Activated CD4-positive, alpha-beta T cell treated with anti-CD3 and anti-CD28 coated beads, Interleukin-2, amount 50 U/mL, for 4 hours (primary cell): ENCODE measurements at regions not wholly inside any gene's neighbourhood (a gene's known extent, or its start where the extent isn't known, plus 50 kb on each side); places are given as distances from the start of the nearest gene placed in this dataset.
"Not testable (repeated sequence)": the region's sequence is repeated elsewhere in the genome, so short reads cannot be mapped to it uniquely, and the experiment has no call there.

Experiments used
- DNase-seq, 2 experiments: peaks; one replicate each; pipeline ENCODE4 v3.0.0-alpha.2; 2020

DNA sequence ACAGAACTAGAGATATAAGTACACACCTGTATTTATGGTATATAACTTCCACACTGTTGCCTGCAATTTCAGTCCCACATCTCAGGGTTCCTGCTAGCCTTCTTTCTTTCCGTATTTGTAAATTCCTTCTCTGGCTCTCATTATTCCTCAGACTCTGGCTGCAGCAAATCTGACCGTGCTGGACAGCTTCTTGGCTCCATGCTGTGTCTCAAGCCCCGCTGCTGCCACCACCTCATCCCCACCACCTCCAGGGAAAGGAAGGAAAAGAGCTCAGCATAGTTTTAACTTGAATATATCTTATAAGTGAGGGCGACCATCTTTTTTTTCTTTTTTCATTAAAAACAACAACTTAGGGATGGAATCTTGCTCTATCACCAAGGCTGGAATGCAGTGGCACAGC is 155.6 kb upstream of the CXCL13 start:
- no peak for DNase-seq

DNA sequence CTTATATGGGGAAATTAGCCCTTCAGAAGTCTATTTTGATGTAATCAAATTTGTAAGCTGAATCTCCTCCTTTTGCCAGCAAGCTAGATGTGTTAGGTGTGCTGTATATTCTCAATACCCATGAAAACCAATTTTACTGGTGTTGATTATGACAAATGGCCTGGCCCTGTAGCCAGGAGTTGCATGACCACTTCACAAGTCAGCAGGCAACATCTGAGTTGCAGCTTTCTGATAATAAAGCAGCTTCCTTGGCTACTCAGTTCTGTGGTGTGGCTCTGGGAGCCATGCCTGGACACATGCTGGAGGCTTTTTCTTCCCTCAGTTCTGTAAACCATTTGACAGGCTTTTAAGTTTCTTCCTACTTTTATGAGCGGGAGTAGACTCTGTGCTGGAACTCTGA is 154.1 kb upstream of the CXCL13 start:
- no peak for DNase-seq

DNA sequence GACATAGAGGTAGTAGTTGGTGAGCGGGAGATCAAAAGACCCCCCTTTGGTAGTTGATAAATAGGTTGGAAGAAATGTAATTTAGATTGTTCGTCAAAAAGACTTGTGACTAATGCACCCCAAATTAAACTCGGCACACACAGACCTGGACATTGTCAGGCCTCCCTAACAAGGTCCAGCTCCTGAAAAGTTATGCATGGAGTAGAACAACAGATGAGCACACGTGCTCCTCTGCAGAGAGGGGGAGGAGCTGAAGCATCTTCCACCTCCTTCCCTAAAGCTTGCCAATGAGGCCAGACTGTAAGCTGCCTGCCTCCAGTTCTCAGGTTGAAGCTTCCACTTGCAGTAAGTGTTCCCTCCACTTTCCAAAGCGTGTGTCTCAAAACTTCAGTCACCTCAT is 153.5 kb upstream of the CXCL13 start:
- DNase-seq, result not testable (repeated sequence)

DNA sequence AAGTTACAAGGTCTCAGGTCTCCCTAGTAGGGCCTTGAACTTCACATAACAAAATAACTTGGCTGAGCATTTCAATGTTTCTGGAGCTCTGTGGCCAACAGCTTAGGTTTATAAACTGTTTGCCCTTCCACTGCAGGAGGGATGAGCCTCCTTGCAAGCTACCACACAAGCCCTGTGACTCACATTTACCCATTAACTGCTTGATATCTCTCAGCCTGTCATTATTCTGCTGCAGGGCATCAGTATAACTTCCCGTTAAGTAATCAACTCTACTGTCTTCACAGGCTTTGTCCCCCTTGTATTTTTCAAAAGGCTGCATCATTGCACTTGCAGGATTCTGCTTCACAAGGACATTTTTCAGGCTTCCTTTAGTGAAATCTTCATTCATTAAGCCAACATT is 151.7 kb upstream of the CXCL13 start:
- DNase-seq, result no peak

DNA sequence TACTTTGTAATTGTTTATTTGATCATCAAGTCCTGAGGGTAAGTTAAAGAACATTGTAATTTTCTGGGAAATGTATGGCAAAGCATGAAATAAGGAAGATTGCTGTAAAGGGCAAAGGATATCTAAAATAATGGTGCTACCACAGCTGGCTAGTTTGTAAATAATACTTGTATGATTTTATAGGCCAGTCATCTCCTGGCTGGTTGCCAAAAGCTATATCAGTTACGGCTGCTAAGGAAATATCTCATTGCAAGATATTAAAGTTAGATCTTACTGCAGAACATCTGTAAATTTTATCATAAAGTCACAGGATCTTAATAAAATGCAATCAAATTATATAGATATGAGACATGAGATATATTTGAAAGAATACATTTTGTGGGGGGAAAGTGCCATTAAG is 150.8 kb upstream of the CXCL13 start:
- DNase-seq, result no peak

DNA sequence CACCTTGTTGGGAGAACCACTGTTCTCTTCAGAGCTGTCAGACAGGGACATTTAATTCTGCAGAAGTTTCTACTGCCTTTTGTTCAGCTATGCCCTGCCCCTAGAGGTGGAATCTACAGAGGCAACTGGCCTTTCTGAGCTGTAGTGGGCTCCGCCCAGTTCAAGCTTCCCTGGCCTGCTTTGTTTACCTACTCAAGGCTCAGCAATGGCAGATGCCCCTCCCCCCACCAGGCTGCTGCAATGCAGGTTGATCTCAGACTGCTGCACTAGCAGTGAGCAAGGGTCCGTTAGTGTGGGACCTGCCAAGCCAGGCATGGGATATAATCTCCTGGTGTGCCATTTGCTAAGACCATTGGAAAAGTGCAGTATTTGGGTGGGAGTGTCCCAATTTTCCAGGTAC is 141.5 kb upstream of the CXCL13 start:
- not testable (repeated sequence) for DNase-seq

DNA sequence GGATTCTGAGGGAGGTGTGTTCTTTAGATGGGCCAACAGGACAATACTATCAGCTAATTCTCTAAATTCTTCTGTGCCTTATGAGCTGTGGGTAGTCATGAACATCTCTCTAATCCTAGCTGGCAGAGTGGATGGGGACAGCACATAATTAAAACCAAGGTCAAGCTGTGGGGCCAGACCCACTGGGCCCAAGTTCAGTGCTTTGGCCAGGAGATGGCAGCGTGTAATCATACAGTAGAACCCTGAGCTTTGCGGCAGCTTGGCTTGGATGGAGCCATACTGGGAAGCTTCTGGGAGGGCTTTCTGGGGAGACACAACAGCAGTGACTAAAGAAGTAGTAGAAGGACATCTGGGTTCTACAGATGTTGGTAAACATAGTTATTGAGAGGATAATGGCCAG is 140.3 kb upstream of the CXCL13 start:
- no peak for DNase-seq

DNA sequence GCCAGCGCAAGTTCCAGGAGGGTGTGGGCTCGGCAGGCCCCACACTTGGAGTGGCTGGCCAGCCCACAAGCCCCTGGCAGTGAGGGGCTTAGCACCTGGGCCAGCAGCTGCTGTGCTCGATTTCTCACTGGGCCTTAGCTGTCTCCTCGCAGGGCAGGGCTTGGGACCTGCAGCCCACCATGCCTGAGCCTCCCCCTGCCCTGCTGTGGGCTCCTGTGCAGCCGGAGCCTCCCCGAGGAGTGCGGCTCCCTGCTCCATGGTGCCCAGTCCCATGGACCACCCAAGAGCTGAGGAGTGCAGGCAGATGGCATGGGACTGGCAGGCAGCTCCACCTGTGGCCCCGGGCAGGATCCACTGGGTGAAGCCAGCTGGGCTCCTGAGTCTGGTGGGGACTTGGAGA is 139.2 kb upstream of the CXCL13 start:
- DNase-seq, result no peak

DNA sequence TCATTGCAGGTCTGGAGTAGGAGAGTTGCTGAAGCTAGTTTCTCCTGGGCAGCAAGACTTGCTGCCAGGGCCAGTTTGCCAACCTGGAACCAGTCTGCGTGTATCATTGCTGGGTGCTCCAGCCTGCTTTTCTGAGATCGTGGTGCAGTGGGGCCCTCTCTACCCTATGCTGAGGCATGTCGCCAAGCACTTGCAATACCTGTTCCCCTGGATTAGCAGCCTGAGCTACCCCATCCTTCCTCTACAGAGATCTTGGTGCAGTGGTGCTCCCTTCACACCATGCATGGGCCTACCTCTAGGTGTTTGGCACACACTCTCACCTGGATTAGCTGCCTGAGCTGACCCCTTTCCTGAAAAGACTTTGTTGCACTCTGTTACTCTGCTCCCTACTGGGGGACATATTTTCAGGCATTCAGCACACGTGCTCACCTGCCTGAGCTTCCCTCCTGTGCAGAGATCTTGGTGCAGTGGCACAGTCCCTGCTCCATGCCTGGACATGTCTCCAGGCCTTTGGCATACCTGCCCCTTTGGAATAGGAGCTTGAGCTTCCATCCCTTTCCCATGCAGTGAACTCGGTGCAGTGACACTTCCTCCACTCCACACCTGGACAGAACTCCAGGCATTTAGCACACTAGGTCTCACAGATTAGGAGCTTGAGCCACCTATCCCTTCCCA is 133.7 kb upstream of the CXCL13 start:
- DNase-seq, result no peak

DNA sequence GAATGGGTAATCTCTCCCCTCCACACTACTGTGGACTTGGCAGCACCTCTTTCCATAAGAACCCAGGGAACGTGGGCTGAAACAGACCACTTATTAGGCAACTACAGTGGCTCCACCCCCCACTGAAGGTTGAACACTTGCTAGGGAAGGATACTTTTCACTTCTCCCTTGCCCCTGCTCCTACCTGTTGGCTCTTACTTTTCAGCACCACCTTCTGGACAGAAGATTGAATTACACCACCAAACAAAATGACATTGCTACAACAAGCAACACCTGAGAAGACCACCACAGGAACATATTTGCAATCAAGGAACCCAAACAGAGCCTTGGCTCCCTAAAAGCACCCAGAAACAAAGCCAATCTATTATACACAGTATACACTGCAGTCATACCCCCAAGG is 132.1 kb upstream of the CXCL13 start:
- no peak for DNase-seq

DNA sequence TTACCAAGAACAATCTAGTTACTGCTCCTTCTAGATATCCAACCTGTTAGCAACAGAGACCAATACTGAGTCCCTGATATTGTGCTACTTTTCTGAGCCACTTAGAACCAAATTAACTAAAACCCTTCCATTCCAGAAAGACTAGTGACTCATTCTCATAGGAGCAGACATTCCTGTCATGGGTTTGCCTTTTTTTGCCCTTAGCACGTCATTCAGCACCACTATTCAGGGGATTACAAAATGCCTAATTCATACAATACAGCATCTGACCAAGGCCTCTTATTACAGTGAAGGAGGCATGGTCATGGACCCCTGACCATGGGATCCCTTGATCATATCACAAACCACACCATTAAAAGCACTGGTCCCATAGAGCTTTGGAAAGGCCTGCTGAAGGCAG is 123.8 kb upstream of the CXCL13 start:
- DNase-seq, result no peak

DNA sequence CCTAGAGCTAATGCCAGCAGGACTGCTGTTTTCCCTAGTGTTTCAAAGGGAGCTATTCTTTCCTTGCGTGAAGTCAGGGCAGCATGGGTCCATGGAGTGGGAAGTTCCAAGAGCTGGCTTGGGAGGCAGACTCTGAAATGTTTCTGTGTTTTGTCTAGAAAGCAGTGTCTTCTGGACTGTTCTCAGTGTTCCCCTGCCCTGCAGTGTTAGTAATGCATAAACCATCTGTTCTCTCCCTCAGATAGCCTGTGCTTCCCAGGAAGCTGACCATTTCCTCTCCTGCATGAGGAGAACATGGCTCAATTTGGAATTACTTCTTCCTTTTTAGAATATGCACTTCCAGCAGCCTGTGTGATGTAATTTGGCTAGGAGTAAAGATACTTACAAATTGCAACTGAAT is 116.7 kb upstream of the CXCL13 start:
- DNase-seq, result no peak

DNA sequence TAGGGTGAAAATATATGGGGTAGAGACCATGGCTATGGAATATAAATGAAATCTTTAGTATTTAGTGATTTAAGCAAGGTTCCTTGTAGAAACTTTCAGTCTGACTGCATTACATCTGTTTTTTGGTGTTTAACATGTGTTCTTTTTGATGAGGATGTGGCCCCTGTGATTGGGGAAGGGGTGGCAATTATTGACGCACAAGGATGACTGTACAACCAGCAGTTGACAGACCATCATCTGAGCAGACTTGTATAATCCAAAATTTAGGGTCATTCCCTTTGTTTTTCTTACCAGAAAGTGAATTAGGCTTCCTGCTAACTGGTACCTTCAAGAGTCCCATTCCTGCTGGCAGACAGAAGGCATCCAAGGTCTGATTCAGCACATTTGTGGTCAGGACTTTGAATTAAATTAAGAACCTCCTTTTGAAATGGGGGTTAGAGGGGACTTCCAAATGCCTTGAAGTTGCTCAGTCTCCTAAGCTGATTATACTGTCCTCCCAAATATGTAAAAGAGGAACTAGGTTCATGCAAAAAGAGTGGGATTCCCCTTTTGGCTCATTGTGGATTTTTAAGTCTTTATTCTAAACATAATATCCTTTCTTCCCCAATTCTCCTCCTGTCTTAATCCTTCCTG is 112.4 kb upstream of the CXCL13 start:
- no peak for DNase-seq

DNA sequence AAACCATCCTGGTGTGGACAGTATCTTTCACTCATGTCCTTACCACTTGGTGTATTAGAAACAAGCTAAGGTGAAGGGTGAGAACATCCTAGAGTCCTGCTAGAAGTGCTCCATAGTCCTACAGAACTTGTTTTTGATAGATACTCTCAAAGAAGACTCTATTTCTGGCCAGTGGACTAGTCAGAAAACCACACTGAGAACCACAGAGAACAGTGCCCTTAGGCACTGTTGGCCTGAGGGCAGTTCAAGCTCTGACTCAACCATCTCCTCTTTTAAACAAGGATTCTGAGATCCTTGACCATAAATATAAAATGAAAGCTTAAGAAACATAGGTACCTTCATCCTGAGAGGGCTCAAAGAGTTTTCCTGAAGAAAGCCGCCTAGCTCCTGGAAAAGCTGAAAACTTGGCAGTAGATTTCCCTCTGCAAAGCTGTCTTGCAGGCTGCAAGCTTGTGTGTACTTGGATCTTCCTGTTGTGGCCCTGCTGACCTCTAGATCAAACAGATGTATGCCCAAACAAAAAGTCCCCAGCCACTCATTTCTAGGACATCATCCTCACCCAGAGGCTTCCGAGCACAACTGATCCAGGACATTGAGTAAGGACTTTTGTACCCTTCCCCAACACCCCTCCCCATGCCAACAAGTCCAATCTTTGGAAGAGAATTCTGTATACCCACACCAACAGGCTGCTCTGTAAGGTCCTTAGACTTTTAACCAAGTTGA is 111.6 kb upstream of the CXCL13 start:
- no peak for DNase-seq

DNA sequence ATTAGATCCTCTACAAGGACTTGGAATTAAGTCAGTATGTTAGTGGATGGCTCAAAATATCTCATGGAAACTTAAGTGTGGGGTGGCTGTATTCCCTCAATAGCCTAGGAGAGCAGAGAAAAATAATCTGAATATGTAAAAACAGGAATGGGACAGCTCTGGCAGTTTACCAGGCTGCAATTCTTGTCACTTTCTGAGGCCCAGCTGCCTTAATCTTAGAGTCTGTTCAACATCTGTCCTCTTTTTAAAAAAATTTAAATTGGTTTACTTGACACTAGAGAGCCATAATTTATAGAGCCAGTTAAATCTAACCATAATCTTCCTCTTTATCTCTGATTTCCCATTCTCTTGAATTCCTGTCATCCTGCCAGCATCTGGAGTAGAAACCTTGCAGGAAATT is 109.2 kb upstream of the CXCL13 start:
- DNase-seq, result no peak

DNA sequence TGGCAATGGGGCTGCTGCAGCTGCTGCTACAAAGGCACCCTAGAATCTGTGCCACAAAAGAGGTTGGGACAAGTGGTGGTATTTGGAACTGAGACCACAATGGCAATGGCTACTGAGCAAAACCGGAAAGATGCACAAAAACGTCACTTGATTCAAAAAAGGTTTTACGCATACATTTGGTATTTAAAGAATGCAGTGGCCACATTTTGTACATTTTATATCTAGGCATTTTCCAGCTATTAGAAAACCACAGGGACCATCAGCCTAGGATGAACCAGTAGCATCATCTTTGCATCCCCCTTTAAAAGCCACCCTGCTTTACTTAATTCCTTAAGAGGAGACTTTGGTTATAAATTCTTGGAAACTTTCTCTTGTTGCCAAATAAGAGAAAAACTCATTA is 104.8 kb upstream of the CXCL13 start:
- DNase-seq, result no peak

DNA sequence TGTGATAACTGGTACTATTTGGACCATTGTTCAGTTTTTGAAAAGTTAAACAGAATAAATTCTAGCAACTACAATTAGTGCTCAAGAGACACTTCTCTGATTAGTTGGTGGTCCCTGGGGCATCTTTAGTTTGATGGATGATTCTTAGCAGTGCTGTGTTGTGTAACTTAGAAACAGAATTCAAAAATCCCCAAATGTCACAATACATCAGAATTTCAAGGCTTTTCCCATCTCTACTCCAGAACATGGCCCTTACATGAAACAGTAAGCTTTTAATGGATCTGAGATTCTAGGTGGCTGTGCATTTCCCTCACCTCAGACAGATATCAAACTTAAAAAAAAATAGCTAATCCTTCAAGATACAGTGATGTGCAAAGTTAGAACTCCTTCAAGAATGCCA is 104.4 kb upstream of the CXCL13 start:
- no peak for DNase-seq

DNA sequence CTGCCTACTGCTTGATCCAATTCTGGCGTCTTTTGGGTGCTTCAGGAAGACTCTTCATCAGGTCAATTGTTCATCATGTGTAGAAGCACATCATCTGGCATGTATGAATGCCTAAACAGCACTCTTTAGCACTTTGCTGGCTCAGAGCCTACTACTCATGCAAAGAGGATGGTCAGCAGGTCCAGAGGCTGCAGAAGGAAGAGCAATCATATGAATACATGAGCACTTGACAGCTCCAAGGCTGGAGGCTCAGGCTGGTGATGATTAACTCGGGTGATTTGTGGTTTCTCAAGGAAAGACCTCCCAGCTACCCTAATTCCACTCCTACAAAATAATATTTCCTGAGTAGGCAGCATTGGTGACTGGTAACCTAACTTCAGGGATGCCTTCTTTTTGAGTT is 103.8 kb upstream of the CXCL13 start:
- no peak for DNase-seq

DNA sequence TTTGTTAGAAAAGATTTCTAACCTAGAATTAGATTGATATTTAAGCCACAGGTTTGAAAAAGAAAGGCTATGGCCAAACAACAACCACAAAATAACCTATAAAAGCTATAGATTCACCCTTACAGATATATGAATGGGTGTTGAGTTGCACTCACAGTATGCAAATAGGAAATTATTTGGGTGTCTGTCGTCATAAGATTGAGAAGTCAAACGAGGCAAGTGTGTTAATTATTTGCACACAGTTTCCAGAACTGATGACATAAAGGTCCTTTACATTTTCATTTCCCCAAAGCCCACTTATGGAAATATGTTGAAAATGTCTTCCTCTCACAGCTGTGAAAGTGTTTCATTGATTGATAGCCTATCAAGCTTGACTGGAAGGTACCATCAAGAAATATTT is 101.2 kb upstream of the CXCL13 start:
- DNase-seq, result no peak

DNA sequence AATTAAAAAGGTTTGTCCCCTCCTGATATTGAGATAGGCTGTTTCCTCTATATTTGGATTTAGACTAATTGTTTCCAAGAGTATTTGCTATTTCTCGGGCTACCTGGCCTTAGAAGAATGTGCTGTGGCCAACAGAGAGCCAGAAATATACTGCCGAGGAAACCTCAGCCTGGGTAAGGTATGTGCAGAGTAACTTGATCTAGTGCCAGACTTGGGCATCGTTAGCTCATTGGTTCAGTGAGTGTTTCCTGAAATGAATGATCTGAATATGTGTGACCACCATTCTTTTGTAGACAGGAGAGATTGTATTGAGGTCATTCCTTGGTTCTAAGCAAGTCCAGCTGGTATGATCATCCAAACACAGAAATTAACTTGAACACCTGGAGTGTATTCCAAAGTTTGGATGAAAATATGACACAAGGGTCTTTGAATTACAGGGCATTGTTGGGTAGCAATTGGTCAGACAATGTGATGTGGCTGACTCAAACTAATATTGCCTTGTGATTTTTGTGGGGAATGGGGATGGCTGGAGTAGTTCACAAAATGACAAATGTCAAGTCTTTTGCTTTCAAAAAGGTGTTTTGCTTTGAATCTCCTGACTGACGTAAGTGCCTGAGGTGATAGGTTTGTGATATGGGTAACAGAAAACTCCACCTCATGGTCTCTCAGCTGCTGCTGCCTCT is 100.2 kb upstream of the CXCL13 start:
- no peak for DNase-seq

DNA sequence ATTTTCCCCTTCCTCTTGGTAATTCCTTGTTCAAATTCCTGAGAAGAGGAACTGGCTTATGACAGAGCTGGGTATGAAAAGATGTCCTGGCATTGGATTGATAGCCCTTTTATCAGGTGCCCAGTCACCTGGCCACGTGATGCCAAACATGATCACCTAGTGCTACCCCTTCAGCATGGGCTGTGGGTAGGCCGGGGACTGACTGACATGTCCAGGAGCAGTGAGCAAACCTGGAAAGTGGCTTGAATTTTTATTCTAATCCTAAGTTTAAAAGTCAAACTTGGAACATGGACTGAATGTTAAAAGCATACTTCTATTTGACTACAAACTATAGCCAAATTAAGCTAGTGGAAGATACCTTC is 99.7 kb upstream of the CXCL13 start:
- DNase-seq, result no peak

DNA sequence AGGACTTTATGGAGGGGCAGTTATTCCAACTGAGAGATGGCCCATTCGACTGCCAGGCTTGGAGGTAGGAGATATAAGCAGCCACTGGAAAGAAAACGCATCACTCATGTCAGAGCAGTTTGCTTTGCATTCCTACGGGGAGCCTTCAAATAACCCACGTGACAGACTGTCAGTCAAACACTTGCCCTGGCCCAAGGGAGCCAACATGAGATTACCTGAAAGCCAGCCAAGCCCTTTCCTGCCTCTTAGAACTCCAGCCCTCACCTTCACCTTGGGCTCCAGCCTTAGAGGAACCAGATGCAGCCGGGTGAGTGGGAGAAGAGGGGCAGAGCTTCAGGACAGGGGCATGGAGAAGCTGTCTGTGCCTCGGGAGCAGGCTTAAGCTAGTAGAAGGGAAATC is 95.3 kb upstream of the CXCL13 start:
- DNase-seq, result no peak

DNA sequence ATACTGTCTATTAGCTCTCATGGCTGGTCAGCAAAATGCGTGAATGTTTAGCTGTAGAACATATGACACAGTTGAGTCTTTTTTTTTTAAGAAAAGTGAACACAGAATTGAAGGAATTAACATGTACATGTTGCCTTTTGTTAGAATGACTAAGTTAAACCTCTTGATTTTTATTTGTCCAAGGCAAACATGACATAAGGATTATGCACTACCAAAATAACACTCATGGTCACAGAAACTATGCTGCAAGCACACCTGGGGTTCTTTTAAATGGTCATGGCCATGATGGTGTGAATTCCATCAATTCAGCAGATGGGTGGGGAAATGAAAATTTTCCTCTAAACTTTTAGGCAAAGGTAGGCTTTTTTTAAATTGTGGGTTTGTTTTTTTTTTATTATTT is 80.1 kb upstream of the CXCL13 start:
- DNase-seq, result no peak

DNA sequence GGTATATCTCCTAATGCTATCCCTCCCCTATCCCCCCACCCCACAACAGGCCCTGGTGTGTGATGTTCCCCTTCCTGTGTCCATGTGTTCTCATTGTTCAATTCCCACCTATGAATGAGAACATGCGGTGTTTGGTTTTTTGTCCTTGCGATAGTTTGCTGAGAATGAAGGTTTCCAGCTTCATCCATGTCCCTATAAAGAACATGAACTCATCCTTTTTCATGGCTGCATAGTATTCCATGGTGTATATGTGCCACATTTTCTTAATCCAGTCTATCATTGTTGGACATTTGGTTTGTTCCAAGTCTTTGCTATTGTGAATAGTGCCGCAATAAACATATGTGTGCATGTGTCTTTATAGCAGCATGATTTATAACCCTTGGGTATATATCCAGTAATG is 77.7 kb upstream of the CXCL13 start:
- DNase-seq, result not testable (repeated sequence)
